HG03439 (cell line): ENCODE measurements at regions not wholly inside any gene's neighbourhood (a gene's known extent, or its start where the extent isn't known, plus 50 kb on each side); places are given as distances from the start of the nearest gene placed in this dataset.

Source experiments
- ATAC-seq: cut with Tn5 transposase; IDR thresholded peaks from one replicate; pipeline ENCODE4 v1.9.1; 2021; ENCODE audit warnings: mild to moderate bottlenecking, moderate library complexity; ENCODE audit not compliant: unreplicated experiment

DNA sequence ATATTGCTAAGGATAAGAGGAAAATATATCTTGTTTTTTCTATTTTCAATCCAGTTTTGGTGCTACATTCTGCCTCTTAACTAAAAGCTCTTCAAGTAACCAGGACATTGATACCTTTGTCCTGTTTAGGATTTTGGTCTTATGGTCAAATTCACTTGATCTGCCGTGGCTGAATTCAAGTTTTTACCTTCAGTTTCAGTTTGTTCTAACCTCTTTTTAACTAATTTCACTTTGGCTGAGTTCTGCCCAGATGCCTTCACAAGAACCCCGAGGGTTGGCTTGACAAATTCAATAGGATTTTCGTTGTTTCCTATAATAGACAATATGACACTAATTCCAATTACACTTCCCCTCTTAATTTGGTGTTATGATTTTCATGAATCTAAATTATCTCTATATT, 84.5 kb upstream of the C1orf21 start:
- ATAC-seq: no peak

DNA sequence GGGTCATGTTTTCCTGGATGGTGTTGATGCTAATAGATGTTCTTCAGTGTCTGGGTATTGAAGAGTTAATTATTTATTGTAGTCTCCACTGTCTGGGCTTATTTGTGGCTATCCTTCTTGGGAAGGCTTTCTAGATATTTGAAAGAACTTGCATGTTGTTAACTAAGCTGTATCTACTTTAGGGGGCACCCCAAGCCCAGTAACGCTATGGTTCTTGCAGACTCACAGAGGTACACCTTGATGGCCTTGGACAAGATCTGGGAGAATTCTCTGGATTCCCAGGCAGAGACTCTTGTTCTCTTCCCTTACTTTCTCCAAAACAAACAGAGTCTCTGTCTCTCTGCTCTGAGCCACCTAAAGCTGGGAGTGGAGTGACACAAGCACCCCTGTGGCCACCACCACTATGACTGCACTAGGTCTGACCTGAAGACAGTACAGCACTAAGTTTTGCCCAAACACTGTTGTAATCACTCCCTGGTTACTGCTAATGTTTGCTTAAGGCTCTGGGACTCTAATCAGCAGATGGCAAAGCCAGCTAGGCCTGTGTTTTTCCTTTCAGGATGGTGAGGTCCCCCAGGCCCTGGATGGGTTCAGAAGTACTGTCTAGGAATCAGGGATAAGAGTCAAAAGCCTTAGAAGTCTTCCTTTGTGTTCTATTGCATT, 76.5 kb upstream of the C1orf21 start:
- no peak for ATAC-seq

DNA sequence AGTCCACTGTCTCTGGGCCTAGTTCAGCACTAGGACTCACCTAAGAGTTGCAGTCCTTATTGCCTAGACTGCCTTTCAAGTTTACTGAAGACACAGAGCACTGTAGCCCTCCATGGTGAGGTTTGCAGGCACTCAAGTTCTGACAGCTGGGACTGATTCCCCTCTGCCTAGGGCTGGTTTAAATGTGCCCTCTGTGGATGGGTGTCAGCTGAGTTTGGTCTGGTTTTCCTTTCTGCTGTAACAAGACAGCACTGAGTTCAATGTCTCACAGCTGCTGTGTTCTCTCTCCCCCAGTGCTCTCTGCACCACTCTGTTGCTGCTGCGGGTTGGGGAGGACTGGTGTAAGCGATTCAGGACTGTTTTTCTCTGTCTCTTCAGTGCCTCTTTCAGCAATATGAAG, 75.2 kb upstream of the C1orf21 start:
- ATAC-seq: no peak

DNA sequence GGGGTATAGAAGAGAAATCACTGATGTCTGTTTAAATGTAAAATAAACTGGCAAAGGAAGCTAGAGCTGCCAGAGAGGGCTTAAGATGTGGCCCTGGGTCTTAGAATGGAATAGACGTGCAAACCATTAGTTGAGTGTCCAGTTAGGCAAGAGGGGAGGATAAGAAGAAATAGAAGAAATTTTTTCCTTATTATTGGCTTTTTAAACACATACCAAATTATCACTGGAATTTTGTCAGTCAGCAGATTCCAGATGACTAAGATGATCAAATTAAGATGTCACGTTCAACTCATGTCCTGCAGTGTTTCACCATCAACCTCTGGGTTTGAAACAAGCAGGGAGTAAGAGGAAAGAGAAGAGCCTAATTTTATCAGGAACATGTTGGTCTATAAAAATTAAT, 71.6 kb upstream of the C1orf21 start:
- ATAC-seq: no peak

DNA sequence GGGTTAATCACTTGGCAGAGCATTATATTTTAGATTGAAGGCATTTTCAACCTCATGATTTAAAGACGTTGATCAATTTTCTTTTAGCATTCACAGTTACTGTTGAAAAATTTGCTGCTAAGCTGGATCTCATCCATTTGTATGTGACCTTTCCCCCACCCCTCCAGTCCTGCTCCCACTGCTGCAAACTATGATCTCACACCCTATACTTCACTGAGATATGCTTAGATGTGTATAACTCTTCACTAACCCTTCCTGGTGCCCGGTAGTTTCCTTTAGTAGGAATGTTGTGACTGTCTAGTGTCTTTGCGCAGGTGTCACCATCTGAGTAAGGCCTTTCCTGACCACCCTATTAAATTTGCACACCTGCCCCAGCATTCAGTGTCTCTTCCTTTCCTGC, 67.0 kb upstream of the C1orf21 start:
- no peak for ATAC-seq

DNA sequence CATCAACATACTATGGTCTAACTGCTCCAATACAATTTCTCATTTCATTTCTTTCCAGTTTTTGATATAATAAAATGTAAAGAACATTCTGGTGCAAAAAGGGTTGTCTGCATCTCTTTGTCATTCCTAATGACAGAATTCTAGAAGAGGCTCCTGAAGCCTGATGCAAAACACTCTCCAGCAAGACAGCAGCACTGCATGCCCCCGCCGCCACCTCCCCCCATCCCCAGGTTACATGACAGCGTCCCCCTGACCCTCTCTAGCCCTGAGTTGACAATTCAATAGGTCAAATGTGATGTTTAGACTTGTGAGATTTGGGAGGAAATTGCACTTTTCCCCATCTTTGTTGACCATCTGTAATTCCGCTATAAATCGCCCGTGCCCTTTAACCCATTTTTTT, 64.6 kb upstream of the C1orf21 start:
- no peak for ATAC-seq

DNA sequence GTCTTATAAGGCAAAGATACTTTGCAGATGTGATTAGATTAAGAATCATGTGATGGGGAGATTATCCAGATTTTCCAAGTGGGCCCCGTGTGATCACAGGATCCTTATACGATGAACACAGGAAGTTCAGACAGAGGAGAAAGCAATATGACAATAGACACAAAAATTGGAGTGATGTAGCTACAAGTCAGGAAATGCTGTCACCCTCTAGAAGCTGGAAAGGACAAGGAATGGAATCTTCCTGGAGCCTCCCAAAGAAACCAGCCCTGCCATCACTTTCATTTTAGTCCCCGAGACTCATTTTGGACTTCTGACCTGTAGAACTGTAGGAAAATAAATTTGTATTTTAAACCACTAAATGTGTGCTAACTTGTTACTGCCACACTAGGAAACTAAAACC, 61.9 kb upstream of the C1orf21 start:
- no peak for ATAC-seq

DNA sequence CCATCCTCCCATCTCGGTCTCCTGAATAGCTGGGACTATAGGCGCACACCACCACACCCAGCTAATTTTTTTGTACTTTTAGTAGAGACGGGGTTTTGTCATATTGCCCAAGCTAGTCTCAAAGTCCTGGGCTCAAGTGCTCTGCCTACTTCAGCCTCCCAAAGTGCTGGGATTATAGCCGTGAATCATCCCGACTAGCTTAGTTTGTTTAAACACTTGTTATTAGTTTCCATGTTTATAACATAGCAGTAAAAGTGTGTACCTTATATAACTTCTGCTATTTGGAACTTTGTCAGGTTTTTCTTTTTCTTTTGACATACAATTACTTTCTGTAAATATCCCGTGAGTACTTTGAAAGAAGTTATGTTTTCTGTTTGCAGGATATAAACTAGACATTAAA, 60.6 kb upstream of the C1orf21 start:
- ATAC-seq: no peak

DNA sequence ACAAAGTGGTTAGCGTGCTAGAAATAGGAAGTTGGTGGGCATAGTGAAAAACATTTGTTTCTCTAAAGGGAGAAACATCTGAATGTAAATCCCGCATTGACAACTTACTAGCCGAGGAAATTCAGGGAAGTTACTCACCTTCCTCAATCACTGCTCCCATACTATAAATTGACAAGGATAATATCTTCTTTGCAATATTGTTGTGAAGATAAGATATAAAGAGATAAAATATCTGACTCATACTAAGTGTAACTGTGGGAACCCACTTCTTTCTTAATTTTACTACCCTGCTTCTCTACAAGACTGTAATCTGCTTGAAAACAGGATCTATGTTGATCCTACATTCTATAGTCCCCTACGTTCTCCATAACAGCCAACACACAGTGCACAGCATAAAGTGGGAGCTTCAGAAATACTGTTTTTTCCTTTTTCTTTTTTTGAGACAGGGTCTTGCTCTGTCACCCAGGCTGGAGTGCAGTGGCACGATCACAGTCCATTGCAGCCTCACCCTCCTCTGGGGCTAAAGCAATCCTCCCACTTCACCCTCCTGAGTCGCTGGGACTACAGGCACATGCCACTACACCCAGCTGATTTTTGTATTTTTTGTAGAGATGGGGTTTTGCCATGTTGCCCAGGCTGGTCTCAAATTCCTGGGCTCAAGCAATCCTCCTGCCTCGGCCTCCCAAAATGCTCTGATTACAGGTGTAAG, 57.4 kb upstream of the C1orf21 start:
- no peak for ATAC-seq

DNA sequence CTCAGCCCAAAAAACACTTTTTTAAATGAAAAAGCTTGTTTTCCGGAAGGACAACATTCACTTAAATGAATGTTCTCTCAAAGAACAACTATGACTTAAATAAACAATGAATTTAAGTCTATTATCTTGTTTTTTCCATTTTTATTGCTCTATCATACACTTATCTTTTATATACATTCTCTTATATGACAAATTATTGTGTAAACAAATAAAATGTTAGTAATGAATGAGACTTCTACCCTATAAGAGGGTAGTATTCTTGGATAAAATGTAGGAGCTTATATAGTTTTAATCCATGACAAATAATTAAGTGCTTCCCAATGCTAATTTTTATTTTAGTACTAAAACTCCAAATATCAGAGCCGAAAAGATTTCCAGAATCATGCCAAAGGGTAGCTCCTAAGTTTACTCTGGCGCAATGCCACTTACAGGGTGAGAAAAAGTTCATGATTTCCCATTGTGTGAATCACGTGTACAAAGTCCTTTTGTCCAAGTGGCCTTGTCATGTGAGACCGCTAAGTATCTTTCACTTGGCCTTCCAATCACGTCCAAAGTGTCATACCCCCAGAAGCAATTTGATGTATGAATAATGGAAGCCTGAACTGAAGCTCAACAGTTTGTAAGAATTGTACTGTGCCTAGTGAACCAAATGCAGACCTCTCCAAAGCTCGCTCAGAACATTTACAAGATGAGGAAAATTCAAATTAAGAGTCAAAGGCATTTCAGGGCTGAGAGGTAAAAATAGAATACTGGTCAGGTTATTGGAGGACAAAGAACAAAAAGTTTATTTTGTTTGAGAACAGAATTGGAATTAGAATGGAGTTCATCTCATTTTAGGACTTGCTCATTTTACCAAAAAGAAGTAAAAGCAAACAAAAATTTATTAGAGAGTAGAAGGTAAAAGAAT, 56.6 kb upstream of the C1orf21 start:
- no peak for ATAC-seq

DNA sequence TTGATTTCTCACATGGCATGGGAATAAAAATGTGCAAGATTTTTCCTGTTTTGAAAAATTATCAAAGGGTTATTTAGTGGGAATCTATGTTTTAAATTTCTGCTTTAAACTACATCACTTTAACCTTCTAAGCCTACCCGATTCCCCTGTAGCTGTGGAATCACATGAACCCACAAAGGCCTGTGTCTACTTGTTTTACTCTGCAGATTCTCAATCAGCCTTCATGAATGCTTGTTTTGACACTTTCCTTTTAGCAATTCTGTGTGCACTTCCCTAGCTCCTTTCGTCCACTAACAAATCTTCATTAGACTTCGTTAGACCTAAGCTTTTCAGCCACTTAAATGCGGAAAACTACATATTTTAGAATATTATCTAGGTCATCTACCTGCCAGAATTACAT, 56.0 kb upstream of the C1orf21 start:
- ATAC-seq: no peak
